ENCODE measurements at regions not wholly inside any gene's neighbourhood (a gene's known extent, or its start where the extent isn't known, plus 50 kb on each side); places are given as distances from the start of the nearest gene placed in this dataset.

GRCh38 chr17:73694491-73694890 lies 50.2 kb upstream of the SDK2 start:
- Histone ChIP-seq H3K9ac (ENCODE audit: low read length) (no peak overlapping the region), H3K9me3 (ENCODE audit: insufficient read depth, low read length) (no peaks in the 10 kb centered on the region), H3K4me3 (ENCODE audit: low read length) (no peak overlapping the region), H3K4me1 (ENCODE audit: low read length) (no peaks in the 10 kb centered on the region), H3K4me2 (ENCODE audit: low read length) (no peak overlapping the region), H3K36me3 (replicated peaks; ENCODE audit: low read depth, low read length) (no peaks in the 10 kb centered on the region), H3K79me2 (ENCODE audit: low read length) (no peaks in the 10 kb centered on the region), H3K27me3 (ENCODE audit: low read depth, low read length) (no peaks in the 10 kb centered on the region), H4K20me1 (ENCODE audit: insufficient read depth, low read length) (no peaks in the 10 kb centered on the region), H2AFZ (ENCODE audit: low read depth, low read length) (no peak overlapping the region), H3K27ac (ENCODE audit: low read length) (no peak overlapping the region)
- no peak for TF ChIP-seq CTCF (IDR thresholded peaks at IDR 0.05; ENCODE audit: low read depth, low read length)
- TF ChIP-seq EZH2phosphoT487 (IDR thresholded peaks at IDR 0.05; ENCODE audit: low read depth): no peak

- Histone ChIP-seq H3K27ac (ENCODE audit: low read length) (no peak overlapping the region), H3K9ac (ENCODE audit: low read length) (no peak overlapping the region), H3K4me2 (ENCODE audit: low read length) (no peak overlapping the region), H3K4me3 (ENCODE audit: low read length) (no peak overlapping the region), H4K20me1 (ENCODE audit: insufficient read depth, low read length) (no peaks in the 10 kb centered on the region), H3K36me3 (replicated peaks; ENCODE audit: low read depth, low read length) (no peaks in the 10 kb centered on the region), H2AFZ (ENCODE audit: low read depth, low read length) (no peak overlapping the region), H3K9me3 (ENCODE audit: insufficient read depth, low read length) (no peaks in the 10 kb centered on the region), H3K79me2 (ENCODE audit: low read length) (no peaks in the 10 kb centered on the region), H3K4me1 (ENCODE audit: low read length) (no peaks in the 10 kb centered on the region), H3K27me3 (ENCODE audit: low read depth, low read length) (no peaks in the 10 kb centered on the region)
- TF ChIP-seq EZH2phosphoT487 (IDR thresholded peaks at IDR 0.05; ENCODE audit: low read depth): no peak
- TF ChIP-seq CTCF (IDR thresholded peaks at IDR 0.05; ENCODE audit: low read depth, low read length): no peak
These were observed 50.9 kb upstream of the SDK2 start for GRCh38 chr17:73695035-73695738.

GRCh38 chr17:73696251-73696650 lies 52.0 kb upstream of the SDK2 start:
- Histone ChIP-seq H4K20me1 (ENCODE audit: insufficient read depth, low read length) (no peaks in the 10 kb centered on the region), H3K9ac (ENCODE audit: low read length) (no peak overlapping the region), H3K27ac (ENCODE audit: low read length) (no peak overlapping the region), H3K4me1 (ENCODE audit: low read length) (no peaks in the 10 kb centered on the region), H3K79me2 (ENCODE audit: low read length) (no peaks in the 10 kb centered on the region), H3K27me3 (ENCODE audit: low read depth, low read length) (no peaks in the 10 kb centered on the region), H3K9me3 (ENCODE audit: insufficient read depth, low read length) (no peaks in the 10 kb centered on the region), H2AFZ (ENCODE audit: low read depth, low read length) (no peak overlapping the region), H3K36me3 (replicated peaks; ENCODE audit: low read depth, low read length) (no peaks in the 10 kb centered on the region), H3K4me3 (ENCODE audit: low read length) (no peak overlapping the region), H3K4me2 (ENCODE audit: low read length) (no peak overlapping the region)
- TF ChIP-seq EZH2phosphoT487 (IDR thresholded peaks at IDR 0.05; ENCODE audit: low read depth) (no peak), CTCF (IDR thresholded peaks at IDR 0.05; ENCODE audit: low read depth, low read length) (no peak)

- no peaks in the 10 kb centered on the region for H3K9me3 ChIP-seq (ENCODE audit: insufficient read depth, low read length)
- H3K36me3 ChIP-seq (replicated peaks; ENCODE audit: low read depth, low read length): no peaks in the 10 kb centered on the region
- no peaks in the 10 kb centered on the region for H3K27me3 ChIP-seq (ENCODE audit: low read depth, low read length)
- H3K4me3 ChIP-seq (ENCODE audit: low read length): no peak overlapping the region
- H3K79me2 ChIP-seq (ENCODE audit: low read length): no peaks in the 10 kb centered on the region
- H3K9ac ChIP-seq (ENCODE audit: low read length): no peak overlapping the region
- TF ChIP-seq CTCF (IDR thresholded peaks at IDR 0.05; ENCODE audit: low read depth, low read length) (no peak), EZH2phosphoT487 (IDR thresholded peaks at IDR 0.05; ENCODE audit: low read depth) (no peak)
- no peaks in the 10 kb centered on the region for H3K4me1 ChIP-seq (ENCODE audit: low read length)
- H4K20me1 ChIP-seq (ENCODE audit: insufficient read depth, low read length): no peaks in the 10 kb centered on the region
- no peak overlapping the region for H3K27ac ChIP-seq (ENCODE audit: low read length)
- no peak overlapping the region for H3K4me2 ChIP-seq (ENCODE audit: low read length)
- H2AFZ ChIP-seq (ENCODE audit: low read depth, low read length): no peak overlapping the region
These were observed 53.6 kb upstream of the SDK2 start for GRCh38 chr17:73697872-73698271.

Measured in OCI-LY3 (cell line).